Smooth muscle cell (in vitro differentiated cells): ENCODE measurements at regions not wholly inside any gene's neighbourhood (a gene's known extent, or its start where the extent isn't known, plus 50 kb on each side); places are given as distances from the start of the nearest gene placed in this dataset.

Source experiments
- DNase-seq: peaks from one replicate; lab custom pipeline; 2025; ENCODE audit not compliant: unreplicated experiment; lab: John Stamatoyannopoulos, UW
- H2AFZ ChIP-seq: fragments of 200-600 bp; sonication (generic); 2 replicates; pipeline ENCODE4 v1.6.0; 2016; ENCODE audit warnings: antibody characterized with exemption, low read depth, mild to moderate bottlenecking
- H3F3A ChIP-seq: fragments of 200-600 bp; sonication (generic); 2 replicates; pipeline ENCODE4 v1.6.0; 2017; ENCODE audit warnings: antibody characterized with exemption, low read depth
- H3K27ac ChIP-seq: fragments of 200-600 bp; sonication (generic); 2 replicates; pipeline ENCODE4 v1.5.1; 2016; ENCODE audit warnings: low read depth, mild to moderate bottlenecking
- H3K27me3 ChIP-seq: fragments of 200-600 bp; sonication (generic); 2 replicates; pipeline ENCODE4 v1.6.1; 2016; ENCODE audit warnings: low read depth, mild to moderate bottlenecking
- H3K36me3 ChIP-seq: fragments of 200-600 bp; sonication (generic); 2 replicates; pipeline ENCODE4 v1.5.1; 2016; ENCODE audit warnings: low read depth
- H3K4me1 ChIP-seq: fragments of 200-600 bp; sonication (generic); 2 replicates; pipeline ENCODE4 v1.5.1; 2016; ENCODE audit warnings: low read depth
- H3K4me2 ChIP-seq: fragments of 200-600 bp; sonication (generic); 2 replicates; pipeline ENCODE4 v1.6.0; 2016; ENCODE audit warnings: mild to moderate bottlenecking
- H3K4me3 ChIP-seq: fragments of 200-600 bp; sonication (generic); 2 replicates; pipeline ENCODE4 v1.5.1; 2016; ENCODE audit warnings: mild to moderate bottlenecking
- H3K79me2 ChIP-seq: fragments of 200-600 bp; sonication (generic); 2 replicates; pipeline ENCODE4 v1.6.0; 2016; ENCODE audit warnings: low read depth, mild to moderate bottlenecking
- H3K9ac ChIP-seq: fragments of 200-600 bp; sonication (generic); 2 replicates; pipeline ENCODE4 v1.6.0; 2016; ENCODE audit warnings: low read depth
- H3K9me3 ChIP-seq: fragments of 200-600 bp; sonication (generic); replicated peaks from 2 replicates; pipeline ENCODE4 v1.5.1; 2016; ENCODE audit warnings: low read depth
- H4K20me1 ChIP-seq: fragments of 200-600 bp; sonication (generic); 2 replicates; pipeline ENCODE4 v1.6.0; 2016; ENCODE audit warnings: low read depth
- WGBS: methylation state at CpG from one replicate; pipeline ENCODE4 v1.1.7; 2016; ENCODE audit warnings: low lambda C conversion rate; 5-methylcytosine and 5-hydroxymethylcytosine counted together
- TF ChIP-seq, protein P1 (sequence below): fragments of 200-600 bp; sonication (generic); IDR thresholded peaks from 2 replicates; pipeline ENCODE4 v1.5.1; 2017; ENCODE audit warnings: borderline replicate concordance, mild to moderate bottlenecking, antibody characterized with exemption; ENCODE audit not compliant: insufficient read depth, poor library complexity, severe bottlenecking

DNA sequence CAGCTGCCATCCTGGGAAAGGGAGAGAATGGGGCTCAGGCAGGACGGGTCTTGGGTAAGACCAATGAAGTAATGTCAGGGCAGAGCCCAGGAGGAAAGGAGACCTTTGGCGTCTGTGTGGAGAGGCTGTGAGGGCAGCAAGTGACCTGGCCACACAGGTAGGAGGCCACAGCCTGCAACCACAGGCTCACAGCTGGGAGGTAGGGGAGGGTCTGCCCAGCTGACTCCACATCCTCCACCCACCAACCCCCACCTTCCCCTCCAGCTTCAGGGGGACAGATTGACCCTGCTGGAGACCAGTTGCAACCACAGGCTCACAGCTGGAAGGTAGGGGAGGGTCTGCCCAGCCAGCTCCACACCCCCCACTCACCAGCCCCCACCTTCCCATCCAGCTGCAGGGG, 262.2 kb upstream of the TCERG1L start:
- no peak overlapping the region for H2AFZ ChIP-seq
- H3K4me1 ChIP-seq: no peaks in the 10 kb centered on the region
- TF ChIP-seq, protein P1, sequence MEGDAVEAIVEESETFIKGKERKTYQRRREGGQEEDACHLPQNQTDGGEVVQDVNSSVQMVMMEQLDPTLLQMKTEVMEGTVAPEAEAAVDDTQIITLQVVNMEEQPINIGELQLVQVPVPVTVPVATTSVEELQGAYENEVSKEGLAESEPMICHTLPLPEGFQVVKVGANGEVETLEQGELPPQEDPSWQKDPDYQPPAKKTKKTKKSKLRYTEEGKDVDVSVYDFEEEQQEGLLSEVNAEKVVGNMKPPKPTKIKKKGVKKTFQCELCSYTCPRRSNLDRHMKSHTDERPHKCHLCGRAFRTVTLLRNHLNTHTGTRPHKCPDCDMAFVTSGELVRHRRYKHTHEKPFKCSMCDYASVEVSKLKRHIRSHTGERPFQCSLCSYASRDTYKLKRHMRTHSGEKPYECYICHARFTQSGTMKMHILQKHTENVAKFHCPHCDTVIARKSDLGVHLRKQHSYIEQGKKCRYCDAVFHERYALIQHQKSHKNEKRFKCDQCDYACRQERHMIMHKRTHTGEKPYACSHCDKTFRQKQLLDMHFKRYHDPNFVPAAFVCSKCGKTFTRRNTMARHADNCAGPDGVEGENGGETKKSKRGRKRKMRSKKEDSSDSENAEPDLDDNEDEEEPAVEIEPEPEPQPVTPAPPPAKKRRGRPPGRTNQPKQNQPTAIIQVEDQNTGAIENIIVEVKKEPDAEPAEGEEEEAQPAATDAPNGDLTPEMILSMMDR: no peak
- H3K36me3 ChIP-seq: no peaks in the 10 kb centered on the region
- WGBS: 84% methylated on average over 2 of the region's 2 CpGs
- no peak overlapping the region for H3K4me2 ChIP-seq
- H3K4me3 ChIP-seq: no peak overlapping the region
- DNase-seq: no peak
- no peaks in the 10 kb centered on the region for H3K27me3 ChIP-seq
- H3K9ac ChIP-seq: no peak overlapping the region
- H3K27ac ChIP-seq: no peak overlapping the region
- no peaks in the 10 kb centered on the region for H4K20me1 ChIP-seq
- no peaks in the 10 kb centered on the region for H3K79me2 ChIP-seq
- no peaks in the 10 kb centered on the region for H3K9me3 ChIP-seq
- no peaks in the 10 kb centered on the region for H3F3A ChIP-seq

DNA sequence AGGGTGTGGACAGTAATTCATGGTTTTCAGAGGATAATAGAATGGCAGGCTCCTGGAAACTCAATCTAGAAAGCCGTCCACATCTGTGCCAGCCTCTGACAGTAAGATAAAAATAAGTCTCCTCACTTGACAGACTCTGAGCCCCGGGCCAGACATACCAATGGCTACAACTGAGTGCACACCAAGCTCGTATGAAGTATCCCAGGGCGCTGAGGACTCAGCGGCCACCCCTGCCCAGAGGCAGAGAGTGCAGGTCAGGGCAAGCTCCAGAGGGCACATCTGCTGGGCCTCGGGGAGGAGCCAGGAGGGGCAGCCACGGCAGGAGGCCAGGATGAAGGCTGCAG, 262.8 kb upstream of the TCERG1L start:
- 85% methylated on average over 7 of the region's 7 CpGs for WGBS
- no peak overlapping the region for H3K9ac ChIP-seq
- H3K9me3 ChIP-seq: no peaks in the 10 kb centered on the region
- no peaks in the 10 kb centered on the region for H3K27me3 ChIP-seq
- no peak overlapping the region for H3K27ac ChIP-seq
- DNase-seq: no peak
- H3K4me1 ChIP-seq: no peaks in the 10 kb centered on the region
- TF ChIP-seq, protein P1: no peak
- no peak overlapping the region for H2AFZ ChIP-seq
- H3F3A ChIP-seq: no peaks in the 10 kb centered on the region
- no peaks in the 10 kb centered on the region for H3K36me3 ChIP-seq
- H3K4me3 ChIP-seq: no peak overlapping the region
- no peak overlapping the region for H3K4me2 ChIP-seq
- H3K79me2 ChIP-seq: no peaks in the 10 kb centered on the region
- H4K20me1 ChIP-seq: no peaks in the 10 kb centered on the region

DNA sequence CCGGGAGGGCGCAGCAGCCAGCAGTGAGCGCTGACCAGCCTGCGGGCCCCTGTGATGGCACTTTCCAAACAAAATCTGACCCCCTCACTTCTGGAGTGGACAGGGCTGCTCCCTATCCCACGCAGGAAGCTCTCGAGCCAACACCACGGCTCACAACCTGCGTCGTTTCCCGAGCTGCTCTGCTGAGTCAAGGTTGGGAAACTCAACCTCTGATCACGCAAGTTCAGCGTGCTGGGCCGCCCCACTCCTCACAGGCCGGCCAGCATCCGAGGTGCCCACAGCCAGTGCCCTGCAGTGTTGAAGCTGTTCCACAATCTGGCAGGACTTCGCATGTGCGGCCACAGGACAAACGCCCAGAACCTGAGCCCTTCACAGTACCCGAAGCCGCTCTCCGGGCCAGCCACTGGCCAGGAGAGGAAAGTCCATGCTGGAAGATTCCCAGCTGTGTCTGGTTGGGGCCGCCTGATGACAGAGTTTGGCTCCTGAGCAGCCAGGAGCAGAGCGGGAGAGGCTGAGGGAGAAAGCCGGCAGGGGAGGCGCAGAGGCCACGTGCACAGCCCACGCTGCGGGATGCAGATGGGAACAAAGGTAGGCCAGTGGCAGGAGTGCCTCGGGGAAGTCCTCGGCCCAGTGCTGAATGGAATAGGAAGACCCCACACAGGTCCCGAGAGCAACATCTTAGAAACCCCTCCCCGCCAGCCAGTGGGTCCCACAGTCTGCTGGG, 263.3 kb upstream of the TCERG1L start:
- Histone ChIP-seq H3K4me1 (no peaks in the 10 kb centered on the region), H3K36me3 (no peaks in the 10 kb centered on the region), H3K27ac (no peak overlapping the region), H3K4me3 (no peak overlapping the region), H3K4me2 (no peak overlapping the region), H3K9me3 (no peaks in the 10 kb centered on the region), H2AFZ (no peak overlapping the region), H3K27me3 (no peaks in the 10 kb centered on the region), H3K9ac (no peak overlapping the region), H4K20me1 (no peaks in the 10 kb centered on the region), H3F3A (no peaks in the 10 kb centered on the region), H3K79me2 (no peaks in the 10 kb centered on the region)
- TF ChIP-seq, protein P1: no peak
- WGBS: 92% methylated on average over 31 of the region's 32 CpGs
- no peak for DNase-seq

DNA sequence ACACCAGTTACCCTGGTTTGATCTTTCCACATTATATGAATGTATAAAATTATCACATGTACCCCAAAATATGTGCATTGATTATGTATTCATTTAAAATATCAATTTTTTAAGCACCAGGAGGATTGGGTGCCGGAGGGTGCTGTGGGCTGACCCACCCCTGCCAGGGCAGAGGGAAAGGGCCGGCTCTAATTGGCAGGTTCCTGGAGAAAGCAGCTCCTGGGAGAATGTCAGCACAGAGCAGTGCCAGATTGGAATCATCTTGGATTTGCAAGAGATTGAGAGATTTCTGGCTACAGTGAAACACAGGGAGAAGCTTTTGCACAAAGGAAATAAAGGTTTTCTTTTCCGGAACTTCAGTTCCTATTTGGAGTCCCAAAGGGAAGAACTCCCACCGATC, 264.4 kb upstream of the TCERG1L start:
- WGBS: 93% methylated on average over 4 of the region's 4 CpGs
- H3K36me3 ChIP-seq: no peaks in the 10 kb centered on the region
- H3K9ac ChIP-seq: no peak overlapping the region
- no peak overlapping the region for H3K4me2 ChIP-seq
- no peak overlapping the region for H3K4me3 ChIP-seq
- H2AFZ ChIP-seq: no peak overlapping the region
- no peak for DNase-seq
- TF ChIP-seq, protein P1: no peak
- H3K27me3 ChIP-seq: no peaks in the 10 kb centered on the region
- no peaks in the 10 kb centered on the region for H4K20me1 ChIP-seq
- H3K4me1 ChIP-seq: no peaks in the 10 kb centered on the region
- no peaks in the 10 kb centered on the region for H3F3A ChIP-seq
- no peak overlapping the region for H3K27ac ChIP-seq
- no peaks in the 10 kb centered on the region for H3K79me2 ChIP-seq
- H3K9me3 ChIP-seq: no peaks in the 10 kb centered on the region
